ENCODE measurements at regions not wholly inside any gene's neighbourhood (a gene's known extent, or its start where the extent isn't known, plus 50 kb on each side); places are given as distances from the start of the nearest gene placed in this dataset.

DNA sequence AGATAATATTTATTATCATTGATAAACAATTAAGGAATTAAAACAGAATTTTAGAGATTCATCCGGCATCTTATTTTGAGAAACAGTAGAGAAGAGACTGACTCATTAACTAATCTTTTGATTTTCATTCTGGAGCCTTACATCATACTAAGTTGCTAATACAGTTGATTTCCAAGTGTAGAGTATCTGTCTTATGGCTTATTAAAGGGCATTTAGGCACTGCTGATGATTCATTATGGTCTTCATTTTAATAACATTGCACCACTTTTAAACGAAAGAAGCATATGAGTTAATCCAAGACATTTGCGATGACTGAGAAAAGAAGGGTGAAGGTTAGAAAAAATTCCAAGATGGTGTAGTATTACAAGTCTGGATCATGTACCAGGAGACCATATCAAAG lies 186.0 kb upstream of the CACNA2D1 start:
- no peak for TF ChIP-seq CTCF (conservative IDR thresholded peaks at IDR 0.05; ENCODE audit: low read depth, low read length)
- DNase-seq (ENCODE audit: low read depth): peak; percentile 33

DNA sequence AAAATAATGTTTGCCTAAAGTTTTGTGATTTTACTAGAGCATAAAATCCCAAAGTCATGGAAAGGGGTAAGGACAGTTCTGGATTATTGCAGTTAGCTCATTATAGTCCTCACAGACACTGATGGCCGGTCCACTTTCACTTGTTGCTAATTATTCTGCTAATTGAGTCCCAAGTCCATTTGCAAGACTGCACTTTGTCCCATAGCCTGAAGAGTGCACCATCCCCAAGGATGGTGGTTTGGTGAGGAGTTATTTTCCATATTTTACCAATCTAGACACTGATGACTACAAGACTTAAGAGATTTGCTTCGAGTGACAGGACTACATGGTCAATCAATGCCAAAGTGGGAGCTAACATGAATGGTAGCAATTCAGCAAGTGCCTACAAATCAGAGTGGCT lies 181.8 kb upstream of the CACNA2D1 start:
- no peak for DNase-seq (ENCODE audit: low read depth)
- TF ChIP-seq CTCF (conservative IDR thresholded peaks at IDR 0.05; ENCODE audit: low read depth, low read length): peak; percentile 12

More for the DNA sequence above, 186.0 kb upstream of the CACNA2D1 start:
- H3K4me3 ChIP-seq (ENCODE audit: low read length): no peak overlapping the region

DNA sequence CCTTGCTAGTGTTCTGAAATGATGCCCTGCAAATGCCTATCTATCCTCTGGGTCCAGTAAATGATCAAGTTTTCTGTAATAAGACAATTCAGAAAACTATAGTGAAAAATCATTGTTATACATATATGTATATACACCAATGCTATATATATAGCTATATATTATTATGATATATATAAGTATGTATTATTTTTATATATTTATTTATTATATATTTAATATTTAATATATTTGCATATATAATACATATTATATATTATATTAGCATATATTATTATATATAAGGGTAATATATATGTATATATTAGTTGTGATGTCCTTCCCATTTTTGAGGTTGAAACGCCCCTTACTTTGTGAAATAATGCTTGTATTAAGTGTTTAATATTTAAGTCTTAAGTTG lies 181.4 kb upstream of the CACNA2D1 start:
- H3K4me3 ChIP-seq (ENCODE audit: low read length): no peak overlapping the region
- TF ChIP-seq CTCF (conservative IDR thresholded peaks at IDR 0.05; ENCODE audit: low read depth, low read length): no peak
- no peak for DNase-seq (ENCODE audit: low read depth)

More for the DNA sequence above, 181.8 kb upstream of the CACNA2D1 start:
- no peak overlapping the region for H3K4me3 ChIP-seq (ENCODE audit: low read length)

DNA sequence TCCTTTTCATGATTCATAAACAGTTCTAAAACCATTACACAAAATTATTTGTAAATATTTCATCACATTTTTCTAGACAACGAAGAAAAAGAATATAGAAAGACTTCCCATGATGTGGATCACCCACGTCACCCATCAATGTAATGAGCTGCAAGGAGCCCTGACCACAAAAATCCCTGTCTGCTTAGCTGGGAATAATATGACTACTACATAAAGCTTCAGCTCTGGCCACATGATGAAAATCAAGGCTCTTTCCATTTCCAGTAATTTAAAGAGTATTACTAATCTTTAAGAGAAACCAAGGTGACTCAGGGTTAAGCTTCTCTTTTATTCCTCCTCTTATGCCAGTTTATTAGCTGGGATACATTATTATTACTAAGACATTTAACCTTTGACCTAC lies 180.8 kb upstream of the CACNA2D1 start:
- peak; percentile 98 for DNase-seq (ENCODE audit: low read depth)
- TF ChIP-seq CTCF (conservative IDR thresholded peaks at IDR 0.05; ENCODE audit: low read depth, low read length): no peak
- H3K4me3 ChIP-seq (ENCODE audit: low read length): no peak overlapping the region

DNA sequence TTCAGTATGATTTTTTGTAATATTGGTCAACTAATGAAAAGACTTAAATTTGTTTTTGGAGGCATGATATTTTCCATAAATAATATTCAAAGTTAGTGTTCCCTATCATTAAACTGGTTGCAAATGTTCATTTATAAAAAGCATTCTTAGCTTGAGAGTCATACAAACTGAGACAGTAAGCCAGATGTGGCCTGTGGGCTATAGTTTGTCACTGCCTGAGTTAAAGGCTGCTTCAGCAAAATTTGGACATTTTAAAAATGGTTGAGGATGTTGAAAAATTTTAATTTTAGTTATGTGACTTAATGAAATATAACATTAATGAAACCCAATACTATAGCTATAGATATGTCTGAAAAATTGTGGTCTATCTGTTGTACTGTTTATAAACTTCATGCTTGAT lies 180.2 kb upstream of the CACNA2D1 start:
- TF ChIP-seq CTCF (conservative IDR thresholded peaks at IDR 0.05; ENCODE audit: low read depth, low read length): no peak
- H3K4me3 ChIP-seq (ENCODE audit: low read length): no peak overlapping the region
- no peak for DNase-seq (ENCODE audit: low read depth)

DNA sequence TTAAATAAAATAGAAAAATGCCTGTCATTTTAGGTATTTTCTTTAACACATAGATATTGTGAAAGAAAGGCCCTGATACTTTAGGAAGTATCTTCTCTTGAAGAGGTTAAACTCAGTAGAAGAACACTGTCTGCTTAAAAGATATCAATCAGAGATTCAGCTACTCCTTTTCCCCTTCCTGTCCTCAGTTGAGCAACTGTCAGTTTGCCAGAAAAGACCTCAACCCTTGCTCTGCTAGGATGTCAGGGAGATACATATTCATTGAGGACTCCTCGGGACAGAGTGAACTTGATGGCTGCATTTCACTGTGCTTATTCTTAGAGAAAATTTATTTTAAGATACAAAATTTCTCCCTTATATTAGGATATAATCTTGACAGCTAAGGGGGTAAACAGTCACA lies 173.6 kb upstream of the CACNA2D1 start:
- no peak for DNase-seq (ENCODE audit: low read depth)
- H3K4me3 ChIP-seq (ENCODE audit: low read length): no peak overlapping the region
- no peak for TF ChIP-seq CTCF (conservative IDR thresholded peaks at IDR 0.05; ENCODE audit: low read depth, low read length)

DNA sequence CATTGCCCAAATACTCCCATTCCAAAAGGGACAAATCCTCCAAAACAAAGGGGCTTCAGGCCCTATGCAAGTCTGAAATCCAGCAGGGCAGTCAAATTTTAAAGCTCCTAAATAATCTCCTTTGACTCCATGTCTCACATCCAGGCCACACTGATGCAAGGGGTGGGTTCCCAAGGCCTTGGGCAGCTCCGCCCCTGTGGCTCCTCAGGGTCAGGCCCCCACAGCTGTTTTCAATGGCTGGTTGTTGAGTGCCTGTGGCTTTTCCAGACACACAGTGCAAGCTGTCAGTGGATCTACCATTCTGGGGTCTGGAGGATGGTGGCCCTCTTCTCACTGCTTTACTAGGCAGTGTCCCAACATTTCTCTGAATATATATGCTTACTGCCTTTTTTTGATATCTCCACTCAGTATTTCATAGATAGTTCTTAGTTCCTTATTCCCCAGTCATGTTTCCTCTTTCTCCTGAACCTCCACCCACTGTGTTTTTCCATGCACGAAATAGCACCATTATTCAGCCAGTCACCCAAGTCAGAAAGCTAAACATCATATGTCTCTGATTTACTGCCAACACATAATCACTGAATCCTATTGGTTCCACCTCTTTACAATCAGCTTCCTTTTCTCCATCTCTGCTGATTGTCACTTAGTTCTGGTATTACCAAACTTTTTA lies 172.6 kb upstream of the CACNA2D1 start:
- TF ChIP-seq CTCF (conservative IDR thresholded peaks at IDR 0.05; ENCODE audit: low read depth, low read length): no peak
- no peak for DNase-seq (ENCODE audit: low read depth)
- no peak overlapping the region for H3K4me3 ChIP-seq (ENCODE audit: low read length)
